ENCODE measurements at regions not wholly inside any gene's neighbourhood (a gene's known extent, or its start where the extent isn't known, plus 50 kb on each side); places are given as distances from the start of the nearest gene placed in this dataset.

GRCh38 chr6:21382821-21383449, 210.6 kb upstream of the SOX4 start:
- peak; percentile 32 for DNase-seq

- no peak for DNase-seq
Observed at GRCh38 chr6:21383450-21384085, 210.0 kb upstream of the SOX4 start.

- no peak for DNase-seq
Observed at GRCh38 chr6:21384216-21384615, 209.3 kb upstream of the SOX4 start.

- DNase-seq = peak; percentile 89
Observed at GRCh38 chr6:21386744-21387143, 206.8 kb upstream of the SOX4 start.

- DNase-seq = no peak
Observed at GRCh38 chr6:21390532-21391213, 202.9 kb upstream of the SOX4 start.

- no peak for DNase-seq
Observed at GRCh38 chr6:21392177-21392576, 201.4 kb upstream of the SOX4 start.

- DNase-seq = peak; percentile 92
Observed at GRCh38 chr6:21393441-21394165, 199.9 kb upstream of the SOX4 start.

- DNase-seq = peak; percentile 59
Observed at GRCh38 chr6:21395121-21395520, 198.4 kb upstream of the SOX4 start.

- no peak for DNase-seq
Observed at GRCh38 chr6:21396313-21396712, 197.2 kb upstream of the SOX4 start.

- DNase-seq = peak; percentile 76
Observed at GRCh38 chr6:21398741-21399325, 194.7 kb upstream of the SOX4 start.

GRCh38 chr6:21402368-21402767, 191.2 kb upstream of the SOX4 start:
- no peak for DNase-seq

GRCh38 chr6:21404577-21404976, 189.0 kb upstream of the SOX4 start:
- DNase-seq = no peak

GRCh38 chr6:21406316-21406715, 187.2 kb upstream of the SOX4 start:
- DNase-seq = no peak

GRCh38 chr6:21409231-21409630, 184.3 kb upstream of the SOX4 start:
- no peak for DNase-seq

- no peak for DNase-seq
Observed at GRCh38 chr6:21413428-21413827, 180.1 kb upstream of the SOX4 start.

GRCh38 chr6:21414065-21414464, 179.5 kb upstream of the SOX4 start:
- DNase-seq = no peak

GRCh38 chr6:21420146-21420878, 173.2 kb upstream of the SOX4 start:
- DNase-seq = no peak

- no peak for DNase-seq
Observed at GRCh38 chr6:21420926-21421325, 172.6 kb upstream of the SOX4 start.

- DNase-seq = peak; percentile 82
Observed at GRCh38 chr6:21423106-21423854, 170.3 kb upstream of the SOX4 start.

GRCh38 chr6:21426841-21427490, 166.6 kb upstream of the SOX4 start:
- DNase-seq = peak; percentile 69

- DNase-seq = no peak
Observed at GRCh38 chr6:21429291-21429690, 164.3 kb upstream of the SOX4 start.
